ENCODE measurements at regions not wholly inside any gene's neighbourhood (a gene's known extent, or its start where the extent isn't known, plus 50 kb on each side); places are given as distances from the start of the nearest gene placed in this dataset.
"Not testable (repeated sequence)": the region's sequence is repeated elsewhere in the genome, so short reads cannot be mapped to it uniquely, and the experiment has no call there.

- no peak overlapping the region for H3K27ac Mint-ChIP-seq
- DNase-seq: no peak
- H3K27me3 Mint-ChIP-seq (ENCODE audit: low read depth): no peaks in the 10 kb centered on the region
- H3K9me3 Mint-ChIP-seq: peaks cover 7% of the 10 kb centered on the region
- CTCF ChIA-PET: no interaction called here
- no peak overlapping the region for H3K4me3 Mint-ChIP-seq
- intact Hi-C loops (cut with micrococcal nuclease): no loop called here
- no peaks in the 10 kb centered on the region for H3K4me1 Mint-ChIP-seq (ENCODE audit: low read depth)
- H3K36me3 Mint-ChIP-seq (ENCODE audit: low read depth): no peaks in the 10 kb centered on the region
These were observed 184.9 kb upstream of the FLRT2 start for GRCh38 chr14:85344847-85345570.

- Mint-ChIP-seq H3K36me3 (ENCODE audit: low read depth) (no peaks in the 10 kb centered on the region), H3K4me3 (no peak overlapping the region), H3K4me1 (ENCODE audit: low read depth) (no peaks in the 10 kb centered on the region), H3K27me3 (ENCODE audit: low read depth) (no peaks in the 10 kb centered on the region), H3K27ac (no peak overlapping the region), H3K9me3 (peaks cover 17% of the 10 kb centered on the region)
- CTCF ChIA-PET: no interaction called here
- intact Hi-C loops (cut with micrococcal nuclease): no loop called here
- DNase-seq: no peak
These were observed 179.3 kb upstream of the FLRT2 start for GRCh38 chr14:85350667-85351066.

DNA sequence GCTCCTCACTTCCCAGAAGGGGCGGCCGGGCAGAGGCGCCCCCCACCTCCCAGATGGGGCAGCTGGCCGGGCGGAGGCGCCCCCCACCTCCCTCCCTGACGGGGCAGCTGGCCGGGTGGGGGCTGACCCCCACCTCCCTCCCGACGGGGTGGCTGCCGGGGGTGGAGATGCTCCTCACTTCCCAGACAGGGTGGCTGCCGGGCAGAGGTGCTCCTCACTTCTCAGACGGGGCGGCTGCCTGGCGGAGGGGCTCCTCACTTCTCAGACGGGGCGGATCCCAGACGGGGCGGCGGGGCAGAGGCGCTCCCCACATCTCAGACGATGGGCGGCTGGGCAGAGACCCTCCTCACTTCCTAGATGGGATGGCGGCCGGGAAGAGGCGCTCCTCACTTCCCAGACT is 177.4 kb upstream of the FLRT2 start:
- H3K27me3 Mint-ChIP-seq (ENCODE audit: low read depth); H3K36me3 Mint-ChIP-seq (ENCODE audit: low read depth); intact Hi-C loops (cut with micrococcal nuclease); H3K4me3 Mint-ChIP-seq; H3K4me1 Mint-ChIP-seq (ENCODE audit: low read depth); CTCF ChIA-PET; DNase-seq; H3K27ac Mint-ChIP-seq: not testable (repeated sequence)
- peaks cover 15% of the 10 kb centered on the region for H3K9me3 Mint-ChIP-seq

DNA sequence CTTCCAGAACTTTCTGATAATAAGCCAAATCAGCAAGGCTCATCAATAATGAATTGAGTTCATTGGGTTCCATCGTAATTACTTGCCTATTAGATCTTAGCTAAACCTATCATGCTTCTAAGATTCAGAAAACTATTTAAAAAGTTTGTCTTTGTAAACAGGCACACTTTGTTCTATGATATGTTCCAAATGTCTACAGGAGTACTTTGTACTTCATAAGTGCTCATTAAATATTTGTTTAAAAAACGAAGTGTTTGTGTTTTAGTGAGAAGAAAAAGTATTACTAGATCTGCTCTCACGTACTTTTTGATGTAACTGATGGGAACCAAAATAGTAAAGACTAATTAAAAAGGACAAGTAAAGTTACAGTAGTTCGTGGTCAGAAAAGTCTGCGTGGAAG is 172.8 kb upstream of the FLRT2 start:
- no peaks in the 10 kb centered on the region for H3K4me1 Mint-ChIP-seq (ENCODE audit: low read depth)
- H3K27ac Mint-ChIP-seq: no peak overlapping the region
- no peaks in the 10 kb centered on the region for H3K36me3 Mint-ChIP-seq (ENCODE audit: low read depth)
- DNase-seq: no peak
- CTCF ChIA-PET: no interaction called here
- H3K4me3 Mint-ChIP-seq: no peak overlapping the region
- no peaks in the 10 kb centered on the region for H3K27me3 Mint-ChIP-seq (ENCODE audit: low read depth)
- intact Hi-C loops (cut with micrococcal nuclease): no loop called here
- peaks cover 10% of the 10 kb centered on the region for H3K9me3 Mint-ChIP-seq

- intact Hi-C loops (cut with micrococcal nuclease): no loop called here
- H3K4me3 Mint-ChIP-seq: no peak overlapping the region
- no peaks in the 10 kb centered on the region for H3K4me1 Mint-ChIP-seq (ENCODE audit: low read depth)
- H3K9me3 Mint-ChIP-seq: peaks cover 8% of the 10 kb centered on the region
- no peaks in the 10 kb centered on the region for H3K27me3 Mint-ChIP-seq (ENCODE audit: low read depth)
- DNase-seq: no peak
- CTCF ChIA-PET: no interaction called here
- H3K36me3 Mint-ChIP-seq (ENCODE audit: low read depth): no peaks in the 10 kb centered on the region
- H3K27ac Mint-ChIP-seq: no peak overlapping the region
These were observed 171.7 kb upstream of the FLRT2 start for GRCh38 chr14:85358136-85358785.

- Mint-ChIP-seq H3K27me3 (ENCODE audit: low read depth) (no peaks in the 10 kb centered on the region), H3K27ac (no peak overlapping the region), H3K4me3 (no peak overlapping the region), H3K4me1 (ENCODE audit: low read depth) (no peaks in the 10 kb centered on the region), H3K36me3 (ENCODE audit: low read depth) (no peaks in the 10 kb centered on the region), H3K9me3 (peaks cover 2% of the 10 kb centered on the region)
- no peak for DNase-seq
- intact Hi-C loops (cut with micrococcal nuclease): no loop called here
- CTCF ChIA-PET: no interaction called here
These were observed 170.4 kb upstream of the FLRT2 start for GRCh38 chr14:85359505-85359904.

GRCh38 chr14:85363358-85363757 is 166.6 kb upstream of the FLRT2 start:
- intact Hi-C loops (cut with micrococcal nuclease): no loop called here
- Mint-ChIP-seq H3K27ac (no peak overlapping the region), H3K4me3 (no peak overlapping the region), H3K36me3 (ENCODE audit: low read depth) (no peaks in the 10 kb centered on the region), H3K4me1 (ENCODE audit: low read depth) (no peaks in the 10 kb centered on the region), H3K9me3 (peaks cover 8% of the 10 kb centered on the region), H3K27me3 (ENCODE audit: low read depth) (no peaks in the 10 kb centered on the region)
- CTCF ChIA-PET: no interaction called here
- DNase-seq: no peak

DNA sequence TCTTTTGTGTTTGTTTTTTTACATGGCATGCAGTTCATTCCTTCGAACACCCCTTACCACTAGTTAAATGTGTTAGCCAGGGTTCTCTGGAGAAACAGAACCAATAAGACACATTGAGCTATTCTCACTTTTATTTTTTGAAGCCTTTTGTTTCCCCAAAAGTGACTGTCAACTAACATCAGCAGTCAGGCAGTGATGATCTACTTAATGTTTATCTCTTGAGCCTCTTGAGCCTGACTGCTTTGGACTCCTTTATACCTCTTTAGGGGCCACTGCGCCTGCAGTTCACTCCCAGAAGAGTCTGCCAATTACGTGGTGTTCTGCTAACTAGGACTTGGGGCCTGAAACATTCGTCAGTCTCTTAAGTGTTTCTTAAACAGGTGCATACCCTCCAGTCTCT is 163.7 kb upstream of the FLRT2 start:
- intact Hi-C loops (cut with micrococcal nuclease): no loop called here
- no peaks in the 10 kb centered on the region for H3K36me3 Mint-ChIP-seq (ENCODE audit: low read depth)

GRCh38 chr14:85380881-85381280 is 149.1 kb upstream of the FLRT2 start:
- Mint-ChIP-seq H3K27ac (no peak overlapping the region), H3K9me3 (no peaks in the 10 kb centered on the region), H3K4me3 (no peak overlapping the region), H3K4me1 (ENCODE audit: low read depth) (no peaks in the 10 kb centered on the region), H3K27me3 (ENCODE audit: low read depth) (no peaks in the 10 kb centered on the region), H3K36me3 (ENCODE audit: low read depth) (no peaks in the 10 kb centered on the region)
- intact Hi-C loops (cut with micrococcal nuclease): loop anchor here (5.0 kb wide), 1 partner anchor 1729 kb away; no protein-coding TSS in a partner anchor
- no peak for DNase-seq
- CTCF ChIA-PET: no interaction called here

More for the DNA sequence above, 163.7 kb upstream of the FLRT2 start:
- no peak for DNase-seq
- Mint-ChIP-seq H3K27ac (no peak overlapping the region), H3K4me1 (ENCODE audit: low read depth) (no peaks in the 10 kb centered on the region), H3K9me3 (peaks cover 11% of the 10 kb centered on the region), H3K4me3 (no peak overlapping the region), H3K27me3 (ENCODE audit: low read depth) (no peaks in the 10 kb centered on the region)
- CTCF ChIA-PET: no interaction called here

GRCh38 chr14:85382341-85382740 is 147.6 kb upstream of the FLRT2 start:
- no peaks in the 10 kb centered on the region for H3K9me3 Mint-ChIP-seq
- CTCF ChIA-PET: no interaction called here
- H3K27me3 Mint-ChIP-seq (ENCODE audit: low read depth): no peaks in the 10 kb centered on the region
- no peaks in the 10 kb centered on the region for H3K36me3 Mint-ChIP-seq (ENCODE audit: low read depth)
- no peak for DNase-seq
- H3K27ac Mint-ChIP-seq: no peak overlapping the region
- intact Hi-C loops (cut with micrococcal nuclease): loop anchor here (5.0 kb wide), 1 partner anchor 1730 kb away; no protein-coding TSS in a partner anchor
- H3K4me1 Mint-ChIP-seq (ENCODE audit: low read depth): no peaks in the 10 kb centered on the region
- H3K4me3 Mint-ChIP-seq: no peak overlapping the region

DNA sequence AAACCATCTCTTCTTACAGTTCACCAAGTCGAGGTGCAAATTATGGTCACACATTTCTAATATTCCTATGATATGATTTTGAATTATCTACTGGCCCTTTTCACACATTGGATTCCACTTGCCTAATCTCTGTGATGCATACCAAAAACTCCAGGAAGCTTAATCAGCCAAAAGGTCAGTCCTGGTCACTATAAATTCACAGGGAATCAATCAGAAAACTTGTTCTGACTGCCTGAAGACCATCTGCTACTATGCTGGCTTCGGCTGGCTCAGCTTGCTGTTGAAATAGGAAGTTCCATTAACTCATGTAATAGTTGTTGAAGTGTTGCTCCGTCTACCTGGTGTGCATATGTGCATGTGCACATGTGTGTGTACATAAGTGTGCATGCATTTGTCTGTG is 142.8 kb upstream of the FLRT2 start:
- Mint-ChIP-seq H3K27me3 (ENCODE audit: low read depth) (no peaks in the 10 kb centered on the region), H3K27ac (no peak overlapping the region), H3K9me3 (no peaks in the 10 kb centered on the region), H3K4me1 (ENCODE audit: low read depth) (no peaks in the 10 kb centered on the region), H3K4me3 (no peak overlapping the region), H3K36me3 (ENCODE audit: low read depth) (no peaks in the 10 kb centered on the region)
- intact Hi-C loops (cut with micrococcal nuclease): no loop called here
- CTCF ChIA-PET: no interaction called here
- DNase-seq: no peak

- CTCF ChIA-PET: no interaction called here
These were observed 139.7 kb upstream of the FLRT2 start for GRCh38 chr14:85390236-85390635.

DNA sequence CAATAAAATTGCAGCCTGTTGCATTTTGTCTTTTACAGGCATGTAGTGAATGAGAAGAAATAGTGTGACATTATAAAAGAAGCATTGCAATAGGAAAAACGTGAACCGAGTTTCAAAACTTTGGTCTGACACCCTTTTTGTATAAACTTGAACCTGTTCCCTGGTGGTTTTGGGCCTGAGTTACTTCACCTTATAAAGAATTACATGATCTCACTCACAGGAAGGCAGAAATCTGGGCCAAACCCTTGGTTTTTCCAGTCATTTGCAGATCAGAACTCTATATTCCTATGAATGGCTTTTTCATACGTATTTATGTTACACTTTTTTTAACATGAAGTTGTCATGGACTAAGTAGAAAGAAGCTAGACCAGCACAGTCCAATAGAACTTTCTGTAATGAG is 138.5 kb upstream of the FLRT2 start:
- no peaks in the 10 kb centered on the region for H3K4me1 Mint-ChIP-seq (ENCODE audit: low read depth)
- no peak overlapping the region for H3K4me3 Mint-ChIP-seq
- H3K36me3 Mint-ChIP-seq (ENCODE audit: low read depth): no peaks in the 10 kb centered on the region
- H3K27ac Mint-ChIP-seq: no peak overlapping the region
- CTCF ChIA-PET: no interaction called here
- intact Hi-C loops (cut with micrococcal nuclease): no loop called here
- H3K9me3 Mint-ChIP-seq: no peaks in the 10 kb centered on the region
- no peaks in the 10 kb centered on the region for H3K27me3 Mint-ChIP-seq (ENCODE audit: low read depth)
- DNase-seq: no peak

More at GRCh38 chr14:85390236-85390635, 139.7 kb upstream of the FLRT2 start:
- no peaks in the 10 kb centered on the region for H3K27me3 Mint-ChIP-seq (ENCODE audit: low read depth)
- no peak overlapping the region for H3K27ac Mint-ChIP-seq
- H3K36me3 Mint-ChIP-seq (ENCODE audit: low read depth): no peaks in the 10 kb centered on the region
- H3K4me1 Mint-ChIP-seq (ENCODE audit: low read depth): no peaks in the 10 kb centered on the region
- no peaks in the 10 kb centered on the region for H3K9me3 Mint-ChIP-seq
- no peak for DNase-seq
- H3K4me3 Mint-ChIP-seq: no peak overlapping the region
- intact Hi-C loops (cut with micrococcal nuclease): no loop called here

All from activated naive CD4-positive, alpha-beta T cell treated with anti-CD3 and anti-CD28 coated beads for 36 hours (primary cell).